T47D (cell line): ENCODE measurements at regions not wholly inside any gene's neighbourhood (a gene's known extent, or its start where the extent isn't known, plus 50 kb on each side); places are given as distances from the start of the nearest gene placed in this dataset.

Experiments used
- DNase-seq, 2 experiments: peaks; one replicate each; pipeline versions ENCODE4 v3.0.0 to v3.0.0-alpha.2; 2011 to 2012; ENCODE audit warnings: low read depth in 1 of 2, low spot score in 1 of 2
- JUND ChIP-seq: IDR thresholded peaks from 2 replicates; pipeline ENCODE4 v1.6.1; 2012; ENCODE audit warnings: low read depth
- in situ Hi-C: cut with HindIII; loops from 2 replicates; pipeline ENCODE4 v1.10.0; 2016; ENCODE audit warnings: low sequenced_read_pairs, low pct_unique_long_range_greater_than_20kb

DNA sequence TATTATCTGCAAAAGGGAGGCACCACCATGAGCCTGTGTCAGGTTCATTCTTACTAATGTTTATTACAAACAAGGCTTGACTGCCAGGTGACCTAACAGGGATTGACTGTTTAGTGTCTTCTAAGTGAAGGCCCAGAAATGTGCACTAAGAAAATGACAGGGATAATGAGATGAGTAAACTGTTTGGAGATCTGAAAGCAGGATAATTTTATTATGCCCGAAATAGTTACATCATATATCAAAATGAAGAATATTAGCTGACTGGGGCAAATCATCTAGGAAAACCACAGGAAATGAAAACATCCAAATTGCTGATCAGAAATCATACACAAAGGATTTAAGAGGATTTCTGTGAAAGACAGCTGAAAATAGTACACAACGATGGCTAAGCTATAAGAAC is 516.7 kb downstream of the HDGFL1 start:
- no peak for TF ChIP-seq JUND
- DNase-seq: no peak
- in situ Hi-C loops: no loop called here

DNA sequence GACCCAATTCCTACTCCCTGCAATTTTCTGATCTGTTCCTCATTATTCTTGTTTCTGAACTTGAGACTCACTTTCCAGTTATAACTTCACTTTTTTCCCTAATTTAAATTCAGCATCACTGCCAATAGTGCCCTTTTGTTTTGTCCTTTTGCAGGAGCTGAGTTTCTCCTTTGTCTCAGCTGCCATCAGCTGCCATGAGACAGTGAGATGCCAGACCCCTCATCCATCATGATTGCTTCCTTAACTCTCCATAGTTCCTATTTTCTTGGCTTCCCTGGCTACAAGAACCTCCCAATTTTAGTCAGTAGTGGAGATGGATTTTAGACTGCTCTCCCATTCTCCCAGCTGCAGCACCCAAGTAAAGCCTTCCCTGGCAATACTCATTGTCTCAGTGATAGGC is 518.1 kb downstream of the HDGFL1 start:
- DNase-seq: no peak
- TF ChIP-seq JUND: no peak
- in situ Hi-C loops: no loop called here

DNA sequence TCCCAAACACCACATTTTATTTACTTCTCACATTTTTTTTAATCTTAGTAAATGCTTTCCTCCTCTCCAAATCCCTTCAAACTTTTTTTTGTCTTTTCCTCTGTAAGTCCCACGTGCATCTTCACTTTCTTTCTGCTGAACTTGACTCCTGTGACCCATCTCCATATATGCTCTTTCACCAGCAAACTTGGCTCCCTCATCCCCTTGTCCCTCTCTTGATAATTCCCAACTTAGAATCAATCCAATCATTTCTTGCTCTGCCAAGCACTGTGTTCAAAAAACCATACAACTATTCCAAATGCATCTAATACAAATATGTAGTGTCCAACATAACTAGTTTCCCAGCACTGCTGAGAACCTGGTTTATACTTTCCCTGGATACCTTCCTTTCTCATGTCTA is 519.4 kb downstream of the HDGFL1 start:
- no peak for TF ChIP-seq JUND
- no peak for DNase-seq
- in situ Hi-C loops: no loop called here

DNA sequence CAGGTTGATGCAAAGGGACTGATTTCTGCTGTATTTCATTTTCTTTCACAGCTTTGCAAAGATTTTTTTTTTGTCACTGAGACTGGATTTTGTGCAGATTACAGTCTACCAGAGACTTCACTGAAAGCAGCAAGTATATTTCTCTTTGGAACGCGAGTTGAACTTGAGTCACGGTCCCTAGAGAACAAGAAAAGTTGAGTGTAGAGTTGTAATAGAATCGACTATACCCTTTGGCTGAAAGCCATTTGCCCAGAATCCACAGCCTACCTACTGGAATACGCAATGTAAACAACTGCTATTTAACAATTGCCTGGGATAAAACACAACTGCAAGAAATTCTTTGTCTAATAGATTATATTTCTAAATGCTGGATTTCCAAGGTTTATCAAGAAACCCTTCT is 520.6 kb downstream of the HDGFL1 start:
- in situ Hi-C loops: no loop called here
- DNase-seq: no peak
- TF ChIP-seq JUND: no peak

DNA sequence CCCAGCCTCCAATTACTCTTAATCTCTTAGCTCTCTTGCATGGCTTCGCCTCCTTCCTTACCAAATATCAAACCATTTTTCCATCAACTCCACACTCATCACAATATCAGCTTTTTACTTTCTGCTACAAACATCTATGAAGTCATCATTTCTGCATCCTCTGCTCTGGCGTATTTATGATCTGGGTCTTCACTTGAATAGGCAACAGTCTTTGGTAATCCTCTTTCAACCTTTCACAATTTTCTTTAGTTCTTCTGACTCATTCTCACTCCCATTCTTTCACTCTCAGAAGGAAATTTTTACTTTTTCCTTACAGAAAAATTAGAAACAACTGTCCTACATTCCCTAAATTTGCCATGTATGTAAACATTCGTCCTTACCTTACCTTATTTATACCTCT is 522.4 kb downstream of the HDGFL1 start:
- no peak for DNase-seq
- in situ Hi-C loops: no loop called here
- no peak for TF ChIP-seq JUND

DNA sequence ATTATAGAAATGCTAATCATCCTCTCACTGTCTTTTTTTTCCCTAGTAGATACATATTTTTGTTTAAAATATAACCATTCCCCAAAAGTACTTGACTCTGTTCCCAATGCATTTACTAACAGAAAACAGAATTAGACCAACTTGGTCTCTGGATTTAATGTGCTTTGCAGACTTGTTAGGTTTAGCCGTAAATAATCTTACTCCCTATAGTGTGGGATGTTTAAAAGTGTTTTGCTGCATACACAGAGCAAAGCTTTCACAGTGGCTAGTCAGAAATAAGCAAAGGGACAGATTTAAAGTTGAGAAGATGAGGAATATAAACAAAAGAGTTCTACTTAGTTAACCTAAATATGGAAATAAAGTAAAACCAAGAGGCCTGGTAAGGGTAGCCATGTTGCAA is 527.5 kb downstream of the HDGFL1 start:
- TF ChIP-seq JUND: no peak
- no peak for DNase-seq
- in situ Hi-C loops: no loop called here

DNA sequence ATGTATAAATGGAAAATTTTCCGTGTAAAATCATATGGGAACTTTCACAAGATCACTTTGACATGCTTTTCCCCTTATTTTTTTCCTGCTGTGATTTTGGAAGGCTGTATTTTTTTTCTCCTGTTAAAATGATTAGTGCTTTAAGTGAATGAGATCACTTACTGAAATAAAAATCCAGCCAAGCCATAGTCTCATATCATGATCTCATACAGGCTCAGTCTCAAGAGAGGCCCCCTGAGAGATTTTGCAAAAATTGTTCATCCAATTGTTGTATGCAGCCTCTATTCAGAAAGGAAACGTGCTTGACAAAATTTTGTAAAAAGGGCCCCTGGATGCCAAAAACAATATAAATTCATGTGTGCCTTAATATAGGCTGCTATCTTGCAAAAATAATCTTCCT is 528.2 kb downstream of the HDGFL1 start:
- in situ Hi-C loops: no loop called here
- DNase-seq: no peak
- TF ChIP-seq JUND: no peak

DNA sequence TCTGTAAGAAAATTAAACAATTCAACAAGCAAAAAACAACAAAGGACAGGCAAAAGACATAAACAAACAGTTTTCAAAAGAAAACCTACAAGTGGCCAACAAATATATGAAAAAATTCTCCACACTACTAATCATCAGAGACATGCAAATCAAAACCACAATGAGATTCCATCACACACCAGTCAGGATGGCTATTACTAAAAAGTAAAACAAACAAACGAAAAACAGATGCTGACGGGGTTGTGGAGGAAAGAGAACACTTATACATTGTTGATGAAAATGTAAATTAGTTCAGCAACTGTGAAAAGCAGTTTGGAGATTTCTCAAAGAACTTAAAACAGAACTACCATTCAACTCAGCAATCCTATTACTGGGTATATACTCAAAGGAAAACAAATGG is 537.6 kb downstream of the HDGFL1 start:
- no peak for TF ChIP-seq JUND
- in situ Hi-C loops: no loop called here
- DNase-seq: no peak

DNA sequence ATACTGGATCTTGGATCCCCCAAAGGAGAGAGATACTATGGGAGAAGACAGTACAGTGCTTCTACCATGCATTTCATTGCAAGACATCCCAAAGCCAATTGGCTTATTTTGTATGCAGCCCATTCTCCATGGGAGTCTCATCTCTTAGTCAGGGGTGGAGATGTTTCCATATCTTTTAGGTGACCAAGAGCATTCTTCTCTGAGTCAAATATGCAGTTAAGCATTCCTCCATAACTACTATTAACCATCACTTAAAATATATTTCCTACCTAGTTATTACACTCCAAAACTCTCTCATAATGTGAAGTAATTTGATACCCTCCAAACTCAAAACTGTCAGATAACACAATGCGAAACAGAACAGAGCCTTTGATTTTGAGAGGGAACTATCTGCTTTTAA is 542.6 kb downstream of the HDGFL1 start:
- in situ Hi-C loops: no loop called here
- DNase-seq: no peak
- no peak for TF ChIP-seq JUND

DNA sequence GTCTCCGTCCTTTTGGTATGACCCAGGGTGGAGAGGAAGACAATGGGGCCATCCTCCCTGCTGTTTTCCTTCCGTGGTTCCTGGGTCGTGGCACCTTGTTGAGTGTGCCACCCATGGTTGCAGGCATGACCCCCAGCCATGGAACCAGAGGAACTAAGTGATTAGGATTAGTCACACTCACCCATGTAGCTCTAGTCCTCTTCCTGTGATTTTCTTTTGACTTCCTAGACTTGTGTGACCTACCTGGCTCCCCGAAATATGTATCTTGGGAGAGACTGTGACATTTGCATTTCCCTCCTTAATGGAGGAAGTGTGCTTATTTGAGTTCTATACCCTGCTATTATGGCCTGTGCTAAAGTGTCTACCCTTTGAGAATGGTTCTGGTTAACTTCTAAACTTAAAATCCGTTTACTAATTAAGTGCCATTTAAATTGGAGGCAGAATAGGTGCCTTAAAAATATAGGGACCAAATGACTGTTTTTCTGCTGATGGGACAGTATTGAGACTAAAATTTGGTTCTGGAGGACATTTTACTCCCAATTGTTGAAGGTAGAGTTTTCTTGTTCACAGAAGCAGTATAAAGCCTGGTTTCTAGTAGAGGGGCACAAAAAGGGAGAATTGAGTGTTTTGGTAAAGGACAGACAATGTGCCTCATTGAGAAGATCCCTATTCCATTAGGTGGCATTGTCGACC is 545.6 kb downstream of the HDGFL1 start:
- no peak for DNase-seq
- in situ Hi-C loops: no loop called here
- no peak for TF ChIP-seq JUND

DNA sequence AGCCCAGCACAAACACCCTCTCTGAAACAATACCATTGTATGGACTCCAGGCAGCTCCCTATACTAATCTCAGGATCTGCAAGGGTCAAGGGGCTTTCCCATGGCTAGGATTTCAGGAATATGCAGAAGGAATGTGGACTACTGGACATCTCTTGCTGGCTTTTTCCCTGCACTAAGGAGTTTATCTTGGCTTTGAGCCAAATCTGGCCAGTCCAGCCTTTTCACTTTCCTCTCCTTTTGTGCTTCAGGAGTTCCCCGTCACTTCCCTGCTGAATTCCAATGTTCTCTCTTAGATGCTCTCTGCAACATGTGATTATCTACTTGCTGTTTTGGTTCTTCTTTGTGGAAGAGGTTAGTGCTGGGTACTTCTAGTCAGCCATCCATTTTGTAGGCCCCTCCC is 568.2 kb downstream of the HDGFL1 start:
- TF ChIP-seq JUND: no peak
- in situ Hi-C loops: no loop called here
- peak in 1 of 2 experiments; percentile 11 for DNase-seq

DNA sequence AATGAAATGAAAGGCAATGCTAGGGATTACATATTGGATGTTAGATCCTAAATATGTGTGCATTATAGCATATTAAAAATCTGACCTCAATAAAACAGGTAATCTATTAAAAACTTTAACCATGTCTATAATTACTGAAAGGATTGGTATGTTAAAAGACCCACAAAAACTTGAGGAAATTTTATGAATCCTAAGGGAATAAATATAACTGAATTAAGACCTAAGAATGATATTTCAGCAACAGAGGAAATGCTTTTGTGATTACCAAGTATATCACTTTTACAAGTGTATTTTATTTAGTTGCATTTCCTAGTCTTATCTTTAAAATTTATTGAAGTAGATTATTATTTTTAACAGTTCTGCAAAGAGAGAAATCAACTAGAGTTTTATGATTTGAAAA is 571.5 kb downstream of the HDGFL1 start:
- no peak for DNase-seq
- in situ Hi-C loops: no loop called here
- TF ChIP-seq JUND: no peak

DNA sequence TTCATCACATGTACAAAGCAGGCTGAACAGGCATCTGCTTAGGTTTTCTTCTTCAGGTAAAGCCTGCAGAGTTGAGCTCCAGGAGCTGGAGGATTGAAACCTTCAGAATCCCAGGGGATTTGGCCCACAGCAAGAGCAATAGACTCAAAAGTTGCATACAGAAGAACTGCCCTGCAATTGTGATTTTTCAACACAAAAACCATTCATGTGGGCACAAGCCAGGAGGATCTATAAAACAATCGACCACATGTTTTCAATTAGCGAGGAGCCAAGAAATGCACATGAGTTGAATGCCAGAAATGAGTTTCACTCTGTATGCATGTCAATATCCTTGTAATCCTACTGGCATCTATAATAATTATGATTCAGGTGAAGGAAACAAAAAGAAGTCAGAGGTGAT is 576.4 kb downstream of the HDGFL1 start:
- TF ChIP-seq JUND: no peak
- DNase-seq: no peak
- in situ Hi-C loops: no loop called here

DNA sequence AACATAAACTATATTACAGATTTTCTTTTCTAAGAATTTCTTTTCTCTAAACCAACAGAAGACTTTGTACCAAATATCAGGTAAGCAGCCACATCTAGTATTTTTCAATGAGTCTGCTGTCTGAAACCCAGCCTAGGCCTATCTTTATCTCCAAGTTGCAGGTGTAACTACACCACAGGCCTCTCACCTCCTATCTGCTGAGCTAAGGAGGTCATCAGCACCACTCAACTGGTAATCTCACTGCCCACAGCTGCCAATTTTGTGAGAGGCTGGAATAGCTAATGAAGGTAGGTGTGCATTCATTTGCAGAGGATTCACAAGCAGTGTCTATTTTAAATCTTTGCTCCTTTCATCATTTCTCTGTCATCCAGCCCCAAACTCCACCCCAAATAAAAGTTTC is 584.8 kb downstream of the HDGFL1 start:
- DNase-seq: no peak
- in situ Hi-C loops: no loop called here
- TF ChIP-seq JUND: no peak

DNA sequence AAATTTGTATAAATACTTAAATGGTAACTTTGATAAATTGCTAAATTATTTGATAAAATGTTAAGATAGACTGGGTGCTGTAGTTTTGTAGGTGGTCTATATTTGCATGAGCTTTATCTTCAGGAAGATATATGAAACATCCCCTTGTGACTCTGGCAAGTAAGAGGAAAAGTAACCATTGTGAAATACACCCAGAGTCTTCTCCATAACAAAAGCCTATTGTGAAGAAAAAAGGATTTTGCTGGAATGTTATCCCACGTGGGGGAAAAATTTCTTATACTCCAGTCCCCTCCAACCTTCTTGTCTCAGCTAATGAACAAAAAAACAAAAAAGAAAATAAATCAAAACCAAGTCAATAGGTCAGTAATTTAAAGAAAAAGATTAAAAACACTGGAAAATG is 600.7 kb downstream of the HDGFL1 start:
- in situ Hi-C loops: no loop called here
- TF ChIP-seq JUND: no peak
- DNase-seq: no peak
